ENCODE measurements at regions not wholly inside any gene's neighbourhood (a gene's known extent, or its start where the extent isn't known, plus 50 kb on each side); places are given as distances from the start of the nearest gene placed in this dataset.
"Not testable (repeated sequence)": the region's sequence is repeated elsewhere in the genome, so short reads cannot be mapped to it uniquely, and the experiment has no call there.

DNA sequence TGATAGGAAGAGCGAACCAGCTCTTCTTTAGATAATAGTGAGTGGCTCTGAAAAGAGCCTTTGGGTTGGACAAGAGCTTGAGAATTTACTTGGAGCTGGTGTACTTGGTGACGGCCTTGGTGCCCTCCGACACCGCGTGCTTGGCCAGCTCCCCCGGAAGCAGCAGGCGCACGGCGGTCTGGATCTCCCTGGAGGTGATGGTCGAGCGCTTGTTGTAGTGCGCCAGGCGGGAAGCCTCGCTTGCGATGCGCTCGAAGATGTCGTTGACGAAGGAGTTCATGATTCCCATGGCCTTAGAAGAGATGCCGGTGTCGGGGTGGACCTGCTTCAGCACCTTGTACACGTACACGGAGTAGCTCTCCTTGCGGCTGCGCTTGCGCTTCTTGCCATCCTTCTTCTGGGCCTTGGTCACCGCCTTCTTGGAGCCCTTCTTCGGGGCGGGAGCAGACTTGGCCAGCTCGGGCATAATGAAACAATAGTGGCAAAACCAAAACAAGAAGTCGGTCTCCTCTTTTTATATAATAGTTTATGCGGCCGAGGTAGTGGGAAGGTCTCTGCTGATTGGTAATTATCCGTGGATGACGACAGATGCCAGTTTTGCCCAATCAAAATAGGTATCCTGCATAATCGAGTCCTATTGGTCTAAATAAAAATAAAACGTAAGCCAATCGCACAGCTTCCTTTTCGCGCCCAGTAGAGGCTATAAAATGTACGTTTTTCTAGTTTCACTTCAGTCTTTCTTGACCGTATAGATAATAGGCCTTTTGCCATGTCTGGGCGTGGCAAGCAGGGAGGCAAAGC is 104.6 kb downstream of the OR2B2 start:
- DNase-seq = peak in 19 of 56 donors; percentile 12 to 66 (median 18)

DNA sequence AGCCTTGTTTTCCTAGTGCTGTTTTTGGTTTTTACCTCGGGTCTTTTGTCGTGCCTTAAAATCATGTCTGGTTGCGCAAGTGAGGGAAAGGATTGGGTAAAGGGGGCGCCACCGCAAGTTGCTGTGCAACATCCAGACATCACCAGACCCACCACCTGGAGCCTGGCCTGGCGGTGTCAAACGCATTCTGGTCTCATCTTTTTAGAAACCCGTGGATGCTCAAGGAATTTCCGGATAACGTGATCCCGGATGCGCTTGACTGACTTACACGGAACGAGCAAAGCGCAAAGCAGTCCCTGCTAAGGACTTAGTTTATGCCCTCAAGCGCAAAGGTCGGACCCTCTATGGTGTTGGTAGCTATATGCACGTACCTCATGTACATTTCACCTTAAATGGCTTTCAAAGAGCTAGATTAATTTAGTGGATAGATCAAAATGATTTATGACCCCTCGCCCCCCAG is 105.2 kb downstream of the OR2B2 start:
- peak in 5 of 56 donors; percentile 4 to 19 (median 5) for DNase-seq

DNA sequence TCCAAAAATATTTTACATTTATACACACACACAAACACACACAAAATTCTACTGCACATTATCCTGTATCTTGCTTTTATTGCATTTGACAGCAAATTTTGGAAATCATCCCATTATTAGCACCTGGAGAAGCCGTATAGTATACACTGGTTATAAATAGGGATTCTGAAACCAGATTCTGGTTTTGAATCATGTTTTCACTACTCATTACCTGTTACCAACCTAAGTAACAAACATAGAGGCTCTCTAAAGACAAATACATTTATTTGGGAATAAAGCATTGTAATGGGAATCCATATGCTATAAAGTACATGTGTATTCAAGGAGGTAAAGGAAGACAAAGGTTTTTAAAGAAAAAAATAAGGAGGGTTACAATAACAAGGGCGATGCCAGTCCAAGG is 106.8 kb downstream of the OR2B2 start:
- DNase-seq = no peak

DNA sequence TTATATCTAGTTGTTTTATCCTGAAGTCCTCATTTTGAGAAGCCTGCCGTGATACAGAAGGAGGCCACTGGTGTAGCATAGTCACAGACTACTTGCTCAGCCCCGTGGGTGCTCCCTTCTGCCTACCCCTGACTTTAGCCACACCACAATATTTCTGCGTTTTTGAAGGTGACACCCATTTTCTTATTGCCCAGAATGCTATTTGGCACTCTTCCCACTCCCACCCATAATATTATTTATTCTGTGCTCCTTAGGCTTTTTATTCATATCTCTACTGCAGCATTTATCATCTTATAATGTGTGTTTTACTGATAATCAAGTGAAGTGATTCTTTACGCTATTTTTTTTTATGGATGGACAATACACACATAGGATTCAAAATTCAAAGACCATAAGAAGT is 107.3 kb downstream of the OR2B2 start:
- no peak for DNase-seq

DNA sequence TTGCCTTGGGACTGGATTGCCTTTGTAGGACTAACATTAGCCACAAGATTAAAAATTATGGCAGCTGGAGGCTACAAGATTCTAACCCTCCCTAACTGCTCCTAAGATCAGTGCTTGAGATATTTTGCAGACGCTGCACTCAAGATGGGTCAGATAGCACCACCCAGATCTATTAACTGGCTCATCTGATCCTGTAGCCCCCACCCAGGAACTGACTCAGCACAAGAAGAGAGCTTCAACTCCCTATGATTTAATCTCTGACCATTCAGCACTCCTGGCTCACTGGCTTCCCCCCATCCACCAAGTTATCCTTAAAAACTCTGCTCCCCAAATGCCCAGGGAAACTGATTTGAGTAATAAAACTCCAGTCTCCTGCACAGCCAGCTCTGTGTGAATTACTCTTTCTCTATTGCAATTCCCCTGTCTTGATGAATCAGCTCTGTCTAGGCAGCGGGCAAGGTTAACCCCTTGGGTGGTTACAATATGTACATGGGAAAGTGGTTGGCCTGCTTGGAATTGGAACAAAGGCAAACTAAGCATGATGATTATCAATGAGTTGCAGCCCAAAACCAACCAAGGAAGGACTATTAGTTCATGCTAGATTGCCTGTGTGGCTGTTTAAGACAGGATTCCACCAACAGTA is 111.3 kb downstream of the OR2B2 start:
- DNase-seq = no peak

DNA sequence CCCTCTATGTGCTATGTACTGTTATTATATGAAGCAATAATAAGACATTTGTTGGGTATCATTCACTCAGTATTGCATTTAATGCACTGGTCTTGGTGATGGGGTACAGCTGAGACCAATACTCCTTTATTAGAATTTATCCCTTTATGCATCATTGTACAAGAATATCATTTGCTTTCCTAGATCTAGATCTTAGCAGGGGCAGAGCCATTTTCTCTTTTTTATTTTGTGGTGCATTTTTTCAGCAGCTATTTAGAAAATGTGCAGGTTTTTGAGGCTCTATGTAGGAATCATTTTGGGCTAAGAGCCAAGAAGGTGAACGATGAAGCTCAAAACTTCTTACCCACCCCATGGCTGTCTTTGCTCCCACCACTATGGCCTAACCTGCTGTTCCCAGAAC is 114.2 kb downstream of the OR2B2 start:
- no peak for DNase-seq

DNA sequence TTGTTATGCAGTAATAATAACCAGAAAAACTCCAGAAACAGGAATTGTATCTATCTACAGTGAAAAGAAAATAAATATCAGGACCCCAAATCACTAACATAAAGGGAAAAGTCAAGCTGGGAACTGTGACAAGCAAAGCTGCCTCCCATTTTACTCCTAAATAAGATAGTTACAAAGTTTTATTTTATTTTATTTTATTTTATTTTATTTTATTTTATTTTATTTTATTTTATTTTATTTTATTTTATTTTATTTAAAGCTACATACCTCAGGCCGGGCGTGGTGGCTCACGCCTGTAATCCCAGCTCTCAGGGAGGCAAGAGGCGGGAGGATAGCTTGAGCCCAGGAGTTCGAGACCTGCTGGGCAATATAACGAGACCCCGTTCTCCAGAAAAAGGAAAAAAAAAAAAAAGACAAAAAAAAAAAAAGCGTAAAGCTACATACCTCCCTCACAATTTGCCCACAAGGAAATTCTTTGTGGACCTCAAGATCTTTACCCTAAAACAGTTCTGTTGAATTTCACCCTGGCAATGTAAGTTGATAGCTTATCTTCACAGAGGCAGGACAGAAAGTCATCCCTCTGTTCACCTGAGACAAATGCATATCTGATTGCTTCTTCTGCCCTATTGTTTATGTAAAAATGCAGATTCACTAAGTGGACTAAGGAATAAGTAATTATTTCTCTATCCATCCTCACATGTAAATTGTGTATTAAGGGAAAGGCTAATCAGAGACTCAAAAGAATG is 115.3 kb downstream of the OR2B2 start:
- not testable (repeated sequence) for DNase-seq

DNA sequence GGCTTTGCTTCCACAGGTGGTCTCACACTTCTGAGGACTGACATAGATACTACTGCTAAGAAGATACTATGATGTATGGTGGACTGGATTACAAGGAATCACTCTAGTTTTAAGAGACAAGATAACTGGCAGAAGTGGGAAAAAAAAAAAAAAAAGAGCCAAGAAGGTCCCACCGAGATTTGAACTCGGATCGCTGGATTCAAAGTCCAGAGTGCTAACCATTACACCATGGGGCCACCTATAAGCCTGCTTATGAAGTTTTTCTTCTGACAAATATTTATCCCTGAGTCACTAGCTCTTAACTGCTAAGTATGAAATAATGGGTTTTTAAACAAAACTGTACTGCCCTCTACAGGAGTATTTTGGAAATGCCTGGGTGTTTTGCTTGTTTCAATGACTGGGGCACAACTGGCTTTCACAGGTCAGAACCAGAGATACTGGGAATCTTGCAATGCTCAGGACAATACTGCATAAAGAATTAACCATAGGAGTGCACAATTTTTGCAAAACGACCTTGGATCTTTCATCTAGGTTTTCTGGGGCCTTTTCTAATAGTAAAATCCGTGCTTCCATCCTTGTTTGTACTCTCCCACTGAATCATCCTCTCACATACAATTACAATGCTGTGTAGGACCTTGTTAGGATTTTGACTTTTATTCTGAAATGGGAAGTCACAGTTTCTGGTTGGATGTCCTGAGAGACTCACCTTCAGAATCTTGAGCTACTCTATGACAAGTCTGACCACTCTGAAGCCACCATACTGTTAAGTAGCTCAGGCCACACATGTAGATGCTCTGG is 116.3 kb downstream of the OR2B2 start:
- DNase-seq = peak in 11 of 56 donors; percentile 3 to 46 (median 12)

DNA sequence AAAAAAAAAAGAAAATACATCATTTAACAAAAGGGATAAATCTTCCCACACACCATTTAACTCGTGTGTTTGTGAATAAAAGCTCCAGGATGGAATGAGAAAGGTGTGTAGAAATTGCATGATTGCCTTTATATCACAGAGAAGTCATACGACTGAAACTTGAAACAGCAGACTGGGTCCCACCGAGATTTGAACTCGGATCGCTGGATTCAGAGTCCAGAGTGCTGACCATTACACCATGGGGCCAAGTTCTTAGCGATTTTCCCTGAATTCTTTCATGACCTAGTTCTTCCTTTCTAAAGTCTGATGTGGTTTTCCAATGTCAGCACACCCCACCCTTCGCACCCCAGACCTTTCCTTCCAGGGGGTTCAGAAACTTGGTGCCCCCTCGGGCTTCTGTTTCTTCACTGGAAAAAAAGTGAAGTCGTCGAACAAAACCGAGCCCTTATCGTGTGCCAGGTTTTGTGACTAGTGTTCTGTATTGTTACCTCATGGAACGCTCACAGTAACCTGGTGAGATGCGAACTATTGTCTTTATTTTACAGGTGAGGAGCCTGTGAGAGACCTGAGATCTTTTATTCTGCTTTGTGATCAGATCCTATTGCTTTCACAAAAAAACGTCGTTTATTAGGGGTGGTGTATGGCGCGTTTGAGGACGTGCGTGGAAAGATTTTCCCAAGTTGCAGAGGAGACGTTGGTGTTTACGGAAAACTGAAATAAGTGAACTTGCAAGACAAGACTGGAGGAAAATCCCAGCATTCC is 120.8 kb downstream of the OR2B2 start:
- peak in 23 of 56 donors; percentile 2 to 53 (median 22) for DNase-seq

DNA sequence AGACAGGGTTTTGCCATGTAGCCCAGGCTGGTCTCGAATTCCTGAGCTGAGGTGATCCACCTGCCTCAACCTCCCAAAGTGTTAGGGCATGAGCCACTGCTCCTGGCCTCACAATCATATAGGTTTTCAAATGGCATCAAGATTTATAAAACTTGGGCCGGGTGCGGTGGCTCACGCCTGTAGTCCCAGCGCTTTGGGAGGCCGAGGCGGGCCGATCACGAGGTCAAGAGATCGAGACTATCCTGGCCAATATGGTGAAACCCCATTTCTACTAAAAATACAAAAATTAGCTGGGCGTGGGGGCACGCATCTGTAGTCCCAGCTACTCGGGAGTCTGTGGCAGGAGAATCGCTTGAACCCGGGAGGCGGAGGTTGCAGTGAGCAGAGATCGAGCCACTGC is 123.8 kb downstream of the OR2B2 start:
- DNase-seq = not testable (repeated sequence)

DNA sequence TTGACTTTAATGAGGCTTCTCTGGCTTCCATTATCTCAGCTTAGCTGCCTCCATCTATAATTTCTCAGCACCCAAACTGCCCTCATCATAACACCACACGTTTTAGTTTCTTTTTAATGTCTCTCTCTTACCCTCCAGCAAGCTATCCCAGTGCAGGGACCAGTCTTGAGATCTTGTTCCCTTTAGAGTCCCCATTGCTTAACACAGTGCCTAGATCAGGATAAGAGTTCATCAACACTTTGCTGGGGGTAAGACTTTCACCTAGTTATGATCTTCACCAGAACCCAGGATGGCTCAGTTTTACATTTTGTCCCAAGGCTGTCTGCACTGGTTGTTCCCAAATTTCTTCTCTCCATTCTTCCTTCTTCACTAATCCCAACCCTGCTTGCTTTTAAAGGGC is 126.1 kb downstream of the OR2B2 start:
- DNase-seq = no peak

DNA sequence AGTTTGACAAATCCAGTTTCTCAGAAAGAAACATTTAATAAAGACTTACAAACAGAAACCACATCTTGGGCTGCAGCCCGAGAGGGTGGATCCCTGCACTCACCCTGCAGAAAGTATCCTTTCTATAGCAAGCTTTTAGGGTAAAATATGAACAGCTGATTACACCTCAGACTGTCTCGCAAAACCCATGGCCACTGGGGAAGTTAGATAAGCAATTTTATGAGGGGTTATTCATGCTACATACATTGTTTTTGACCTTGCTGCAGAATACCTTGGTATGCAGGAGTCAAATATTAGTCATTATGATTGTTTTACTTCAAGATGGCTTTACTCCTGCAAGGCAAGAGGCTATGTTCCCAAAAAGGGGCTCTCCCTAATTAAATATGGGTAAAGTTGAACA is 126.9 kb downstream of the OR2B2 start:
- no peak for DNase-seq

DNA sequence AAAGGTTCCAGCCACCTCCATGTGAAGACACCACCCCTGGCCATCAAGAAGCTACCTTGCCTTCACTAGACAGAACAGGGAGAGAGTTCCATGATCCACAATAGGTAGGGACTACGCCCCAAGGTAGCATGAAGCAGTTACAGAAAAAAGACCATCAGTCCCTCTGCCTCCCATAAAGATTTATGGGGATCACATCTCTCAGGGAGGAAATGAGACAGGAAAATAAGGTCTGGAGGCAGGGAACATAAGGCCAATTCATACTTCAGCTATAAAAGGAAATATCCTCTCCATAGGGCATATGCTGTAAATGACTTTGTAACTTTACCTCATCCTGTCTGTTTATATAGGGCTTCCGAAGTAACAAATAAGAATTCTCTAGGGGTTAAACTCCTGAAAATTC is 129.4 kb downstream of the OR2B2 start:
- DNase-seq = no peak

DNA sequence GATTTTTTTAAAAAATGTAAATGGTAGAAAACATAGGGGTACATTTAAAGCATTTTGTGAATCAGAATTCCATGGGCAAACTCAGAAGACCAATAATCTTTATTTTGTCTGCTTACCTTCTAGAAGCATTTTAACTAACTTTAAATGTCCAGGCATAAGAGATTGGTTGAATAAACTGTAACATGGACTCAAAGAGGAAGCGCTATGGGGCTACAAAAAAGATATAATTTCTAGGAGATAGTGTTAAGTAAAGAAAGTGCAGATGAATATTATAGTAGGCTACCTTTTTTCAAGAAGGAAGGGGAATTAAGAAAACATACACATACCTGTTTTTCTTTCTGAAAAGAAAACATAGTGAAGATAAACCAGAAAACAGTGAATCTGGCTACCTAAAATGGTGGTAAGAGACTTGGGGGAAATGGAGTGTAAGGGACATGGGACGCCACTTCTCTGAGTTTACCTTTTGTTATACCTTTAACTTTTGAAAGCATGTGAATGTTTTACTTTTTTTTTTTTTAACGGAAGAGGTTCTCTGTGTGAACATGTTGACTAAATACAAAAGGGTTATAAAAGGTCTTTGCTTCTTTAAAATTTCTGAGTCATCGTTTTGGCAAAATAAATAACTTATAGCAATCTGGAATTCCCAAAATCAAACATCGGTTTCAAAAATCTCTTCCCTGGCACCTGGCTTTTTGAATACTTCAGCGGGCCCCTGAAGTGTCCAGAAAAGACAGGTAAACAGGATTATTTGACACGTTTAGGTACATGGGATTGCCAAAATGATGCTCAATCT is 133.4 kb downstream of the OR2B2 start:
- no peak for DNase-seq

DNA sequence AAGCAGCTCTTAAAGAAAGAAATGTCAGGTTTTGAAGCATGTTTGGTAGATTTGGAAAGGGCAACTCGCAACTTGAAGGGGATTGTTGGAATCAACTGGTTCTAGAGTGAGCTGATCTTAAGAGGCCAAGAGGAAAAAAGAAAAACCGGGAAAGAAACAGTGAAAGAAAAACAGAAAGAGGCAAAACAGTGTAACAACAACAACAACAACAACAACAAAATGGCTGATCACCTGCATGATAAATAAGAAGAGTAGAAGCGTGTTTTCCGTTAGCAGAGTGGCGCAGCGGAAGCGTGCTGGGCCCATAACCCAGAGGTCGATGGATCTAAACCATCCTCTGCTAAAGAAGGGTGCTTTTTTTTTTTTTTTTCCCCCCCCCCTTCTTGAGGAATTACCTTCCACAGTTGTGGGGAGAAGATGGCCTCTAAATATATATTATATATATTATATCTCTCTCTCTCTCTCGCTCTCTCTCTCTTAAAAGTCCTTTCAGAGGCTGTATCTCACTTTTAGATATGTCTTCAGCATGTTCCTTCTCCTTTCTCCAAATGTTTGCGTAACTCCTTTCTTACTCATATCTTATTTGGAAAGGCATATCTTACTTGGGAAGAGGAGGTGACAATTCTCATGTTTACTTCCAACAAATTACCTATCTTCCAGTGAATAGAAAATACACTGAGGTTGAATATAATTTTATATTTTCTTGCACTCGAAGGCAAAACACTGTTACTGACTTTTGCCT is 134.4 kb downstream of the OR2B2 start:
- no peak for DNase-seq

DNA sequence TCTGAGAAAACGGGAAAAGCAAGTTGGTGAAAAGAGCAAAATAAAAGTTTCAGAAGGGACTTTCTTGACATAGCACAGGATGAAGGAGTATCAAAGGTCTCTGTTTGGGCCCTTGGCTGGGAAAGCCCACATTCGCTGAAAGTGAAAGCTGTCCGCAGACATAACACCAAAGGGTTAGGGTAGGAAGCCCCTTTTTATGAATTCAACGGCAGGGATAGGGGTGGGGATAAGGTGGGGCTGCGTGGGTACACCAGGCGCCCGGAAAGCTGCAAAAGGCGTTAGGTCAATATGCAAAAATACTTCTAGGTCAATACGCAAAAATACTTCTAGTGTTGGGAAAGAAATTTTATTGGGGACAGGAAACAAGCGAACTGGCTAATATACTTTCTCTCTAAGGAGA is 135.1 kb downstream of the OR2B2 start:
- DNase-seq = no peak

DNA sequence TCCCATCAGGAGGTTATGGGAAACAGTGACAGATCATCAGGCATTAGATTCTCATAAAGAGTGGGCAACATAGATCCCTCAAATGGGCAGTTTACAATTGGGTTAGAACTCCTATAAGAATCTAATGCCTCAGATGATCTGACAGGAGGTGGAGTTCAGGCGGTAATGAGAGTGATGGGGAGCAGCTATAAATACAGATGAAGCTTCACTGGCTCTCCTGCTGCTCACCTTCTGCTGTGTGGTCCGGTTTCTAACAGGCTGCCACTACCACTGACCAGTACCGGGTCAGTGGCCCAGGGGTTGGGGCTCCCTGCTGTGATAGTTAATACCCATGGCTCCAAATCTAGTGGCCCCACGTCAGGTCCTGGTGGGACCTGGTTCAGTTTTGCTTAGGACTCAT is 135.7 kb downstream of the OR2B2 start:
- no peak for DNase-seq

DNA sequence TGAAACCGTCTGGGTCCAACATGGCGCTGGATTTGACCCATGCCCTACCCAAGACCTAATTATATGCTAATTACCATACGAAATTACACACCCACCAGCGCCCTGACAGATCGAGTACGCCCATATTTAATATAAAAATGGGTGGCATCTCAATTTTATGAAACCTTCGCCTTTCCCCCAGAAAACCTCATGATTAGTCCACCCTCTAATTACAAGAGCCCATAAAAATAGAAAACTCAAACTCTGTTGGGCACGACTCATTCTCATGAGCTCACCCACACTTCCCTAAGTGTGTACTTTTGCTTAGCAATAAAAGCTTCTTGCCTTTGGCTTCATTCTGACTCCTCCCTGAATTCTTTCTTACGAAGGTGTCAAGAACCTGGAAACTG is 136.4 kb downstream of the OR2B2 start:
- peak in 4 of 56 donors; percentile 4 to 29 (median 16) for DNase-seq
